ENCODE measurements at regions not wholly inside any gene's neighbourhood (a gene's known extent, or its start where the extent isn't known, plus 50 kb on each side); places are given as distances from the start of the nearest gene placed in this dataset.

GRCh38 chr4:188934320-188934962 lies 795.2 kb downstream of the TRIML1 start:
- no peak for TF ChIP-seq POLR2A (IDR thresholded peaks at IDR 0.05)
- TF ChIP-seq, protein P1, sequence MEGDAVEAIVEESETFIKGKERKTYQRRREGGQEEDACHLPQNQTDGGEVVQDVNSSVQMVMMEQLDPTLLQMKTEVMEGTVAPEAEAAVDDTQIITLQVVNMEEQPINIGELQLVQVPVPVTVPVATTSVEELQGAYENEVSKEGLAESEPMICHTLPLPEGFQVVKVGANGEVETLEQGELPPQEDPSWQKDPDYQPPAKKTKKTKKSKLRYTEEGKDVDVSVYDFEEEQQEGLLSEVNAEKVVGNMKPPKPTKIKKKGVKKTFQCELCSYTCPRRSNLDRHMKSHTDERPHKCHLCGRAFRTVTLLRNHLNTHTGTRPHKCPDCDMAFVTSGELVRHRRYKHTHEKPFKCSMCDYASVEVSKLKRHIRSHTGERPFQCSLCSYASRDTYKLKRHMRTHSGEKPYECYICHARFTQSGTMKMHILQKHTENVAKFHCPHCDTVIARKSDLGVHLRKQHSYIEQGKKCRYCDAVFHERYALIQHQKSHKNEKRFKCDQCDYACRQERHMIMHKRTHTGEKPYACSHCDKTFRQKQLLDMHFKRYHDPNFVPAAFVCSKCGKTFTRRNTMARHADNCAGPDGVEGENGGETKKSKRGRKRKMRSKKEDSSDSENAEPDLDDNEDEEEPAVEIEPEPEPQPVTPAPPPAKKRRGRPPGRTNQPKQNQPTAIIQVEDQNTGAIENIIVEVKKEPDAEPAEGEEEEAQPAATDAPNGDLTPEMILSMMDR (IDR thresholded peaks at IDR 0.05) = no peak
- TF ChIP-seq POLR2AphosphoS5 (IDR thresholded peaks at IDR 0.05; ENCODE audit: insufficient read depth in 1 of 2, low read depth in 1 of 2) = no peak
